BE2C (cell line): ENCODE measurements at regions not wholly inside any gene's neighbourhood (a gene's known extent, or its start where the extent isn't known, plus 50 kb on each side); places are given as distances from the start of the nearest gene placed in this dataset.

Source experiments
- DNase-seq: peaks from one replicate; pipeline ENCODE4 v3.0.0-alpha.2; 2020
- H3K27me3 ChIP-seq: fragments of 250-450 bp; sonication (Bioruptor Pico); 2 replicates; pipeline ENCODE4 v1.5.1; 2020; ENCODE audit warnings: mild to moderate bottlenecking
- H3K36me3 ChIP-seq: fragments of 250-450 bp; sonication (Bioruptor Pico); 2 replicates; pipeline ENCODE4 v1.5.1; 2020; ENCODE audit warnings: mild to moderate bottlenecking
- H3K4me1 ChIP-seq: fragments of 250-450 bp; sonication (Bioruptor Pico); 2 replicates; pipeline ENCODE4 v1.5.1; 2020
- H3K4me3 ChIP-seq: 2 replicates; pipeline ENCODE4 v1.5.1; 2011; ENCODE audit warnings: low read depth, low read length
- H3K9me3 ChIP-seq: fragments of 250-450 bp; sonication (Bioruptor Pico); 2 replicates; pipeline ENCODE4 v1.5.1; 2020
- CTCF ChIP-seq: IDR thresholded peaks from 2 replicates; pipeline ENCODE4 v1.5.1; 2012; ENCODE audit warnings: mild to moderate bottlenecking, low read depth, low read length

GRCh38 chr13:40273253-40274025, 393.0 kb downstream of the FOXO1 start:
- no peak for DNase-seq
- Histone ChIP-seq H3K4me3 (no peak overlapping the region), H3K4me1 (no peaks in the 10 kb centered on the region), H3K9me3 (no peaks in the 10 kb centered on the region; the same call in 1 of the 2 replicates), H3K36me3 (no peaks in the 10 kb centered on the region), H3K27me3 (no peaks in the 10 kb centered on the region)
- TF ChIP-seq CTCF, result no peak

- no peak for DNase-seq
- Histone ChIP-seq H3K36me3 (no peaks in the 10 kb centered on the region), H3K4me3 (no peak overlapping the region), H3K9me3 (no peaks in the 10 kb centered on the region; the same call in 1 of the 2 replicates), H3K4me1 (no peaks in the 10 kb centered on the region), H3K27me3 (no peaks in the 10 kb centered on the region)
- no peak for TF ChIP-seq CTCF
These were observed 392.3 kb downstream of the FOXO1 start for GRCh38 chr13:40274103-40274502.

GRCh38 chr13:40275155-40275554, 391.3 kb downstream of the FOXO1 start:
- TF ChIP-seq CTCF, result no peak
- Histone ChIP-seq H3K9me3 (no peaks in the 10 kb centered on the region; the same call in 1 of the 2 replicates), H3K4me1 (no peaks in the 10 kb centered on the region), H3K4me3 (no peak overlapping the region), H3K36me3 (no peaks in the 10 kb centered on the region), H3K27me3 (no peaks in the 10 kb centered on the region)
- DNase-seq, result no peak

- Histone ChIP-seq H3K9me3 (no peaks in the 10 kb centered on the region; the same call in 1 of the 2 replicates), H3K4me1 (no peaks in the 10 kb centered on the region), H3K36me3 (no peaks in the 10 kb centered on the region), H3K27me3 (no peaks in the 10 kb centered on the region), H3K4me3 (no peak overlapping the region)
- TF ChIP-seq CTCF, result no peak
- no peak for DNase-seq
These were observed 390.8 kb downstream of the FOXO1 start for GRCh38 chr13:40275636-40276035.

GRCh38 chr13:40283666-40284065, 382.8 kb downstream of the FOXO1 start:
- Histone ChIP-seq H3K36me3 (no peaks in the 10 kb centered on the region), H3K27me3 (no peaks in the 10 kb centered on the region), H3K4me3 (no peak overlapping the region), H3K9me3 (no peaks in the 10 kb centered on the region), H3K4me1 (no peaks in the 10 kb centered on the region)
- TF ChIP-seq CTCF, result no peak
- no peak for DNase-seq

GRCh38 chr13:40285634-40286033, 380.8 kb downstream of the FOXO1 start:
- H3K4me1 ChIP-seq, result no peaks in the 10 kb centered on the region
- H3K9me3 ChIP-seq, result no peaks in the 10 kb centered on the region
- no peak for DNase-seq
- no peaks in the 10 kb centered on the region for H3K27me3 ChIP-seq
- no peak overlapping the region for H3K4me3 ChIP-seq
- no peaks in the 10 kb centered on the region for H3K36me3 ChIP-seq
- no peak for TF ChIP-seq CTCF
